Nephron progenitor cell (in vitro differentiated cells): ENCODE measurements at regions not wholly inside any gene's neighbourhood (a gene's known extent, or its start where the extent isn't known, plus 50 kb on each side); places are given as distances from the start of the nearest gene placed in this dataset.

Source experiments
- DNase-seq: peaks from one replicate; pipeline ENCODE4 v3.0.0; 2021
- H3K27ac Mint-ChIP-seq: 2 replicates; pipeline ENCODE4 v1.8.0; 2021; ENCODE audit warnings: mild to moderate bottlenecking, moderate library complexity, mixed read lengths
- H3K27me3 Mint-ChIP-seq: 2 replicates; pipeline ENCODE4 v1.8.0; 2021; ENCODE audit warnings: mild to moderate bottlenecking, low read depth, mixed read lengths; ENCODE audit not compliant: poor library complexity
- H3K36me3 Mint-ChIP-seq: 2 replicates; pipeline ENCODE4 v1.8.0; 2021; ENCODE audit warnings: low read depth, mixed read lengths
- H3K4me1 Mint-ChIP-seq: 2 replicates; pipeline ENCODE4 v1.8.0; 2021; ENCODE audit warnings: mixed read lengths
- H3K4me3 Mint-ChIP-seq: 2 replicates; pipeline ENCODE4 v1.8.0; 2021; ENCODE audit warnings: mild to moderate bottlenecking, moderate library complexity, mixed read lengths
- H3K9me3 Mint-ChIP-seq: 2 replicates; pipeline ENCODE4 v1.8.0; 2021; ENCODE audit warnings: mild to moderate bottlenecking, moderate library complexity, mixed read lengths
- TF ChIP-seq, protein P1 (sequence below): fragments of 200-600 bp; sonication (generic); IDR thresholded peaks from 2 replicates; pipeline ENCODE4 v1.5.0; 2021; ENCODE audit warnings: antibody characterized with exemption

GRCh38 chr4:31009926-31010325 lies 289.8 kb downstream of the PCDH7 start:
- H3K9me3 Mint-ChIP-seq: no peaks in the 10 kb centered on the region
- no peak for DNase-seq
- H3K4me1 Mint-ChIP-seq: no peaks in the 10 kb centered on the region
- no peak overlapping the region for H3K4me3 Mint-ChIP-seq
- H3K27ac Mint-ChIP-seq: no peak overlapping the region
- TF ChIP-seq, protein P1, sequence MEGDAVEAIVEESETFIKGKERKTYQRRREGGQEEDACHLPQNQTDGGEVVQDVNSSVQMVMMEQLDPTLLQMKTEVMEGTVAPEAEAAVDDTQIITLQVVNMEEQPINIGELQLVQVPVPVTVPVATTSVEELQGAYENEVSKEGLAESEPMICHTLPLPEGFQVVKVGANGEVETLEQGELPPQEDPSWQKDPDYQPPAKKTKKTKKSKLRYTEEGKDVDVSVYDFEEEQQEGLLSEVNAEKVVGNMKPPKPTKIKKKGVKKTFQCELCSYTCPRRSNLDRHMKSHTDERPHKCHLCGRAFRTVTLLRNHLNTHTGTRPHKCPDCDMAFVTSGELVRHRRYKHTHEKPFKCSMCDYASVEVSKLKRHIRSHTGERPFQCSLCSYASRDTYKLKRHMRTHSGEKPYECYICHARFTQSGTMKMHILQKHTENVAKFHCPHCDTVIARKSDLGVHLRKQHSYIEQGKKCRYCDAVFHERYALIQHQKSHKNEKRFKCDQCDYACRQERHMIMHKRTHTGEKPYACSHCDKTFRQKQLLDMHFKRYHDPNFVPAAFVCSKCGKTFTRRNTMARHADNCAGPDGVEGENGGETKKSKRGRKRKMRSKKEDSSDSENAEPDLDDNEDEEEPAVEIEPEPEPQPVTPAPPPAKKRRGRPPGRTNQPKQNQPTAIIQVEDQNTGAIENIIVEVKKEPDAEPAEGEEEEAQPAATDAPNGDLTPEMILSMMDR: no peak
- no peaks in the 10 kb centered on the region for H3K27me3 Mint-ChIP-seq
- no peaks in the 10 kb centered on the region for H3K36me3 Mint-ChIP-seq

DNA sequence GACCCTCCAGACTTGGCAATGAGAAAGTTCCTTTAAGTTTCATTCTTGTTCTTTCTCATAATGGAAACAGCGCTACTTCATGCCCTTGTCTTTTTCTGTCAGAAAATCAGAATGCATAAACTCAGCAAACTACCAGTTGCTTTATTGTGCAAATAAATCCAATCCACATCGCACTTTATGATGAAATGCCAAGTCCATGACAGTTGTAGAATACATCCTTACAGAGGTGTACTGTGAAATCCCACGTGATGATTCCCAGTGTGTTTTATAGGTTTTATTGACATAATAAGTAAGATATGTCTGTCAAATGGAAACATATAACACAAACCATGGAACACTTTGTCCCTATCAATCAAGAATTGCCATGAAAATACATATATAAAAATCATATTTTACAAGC lies 295.0 kb downstream of the PCDH7 start:
- TF ChIP-seq, protein P1: no peak
- DNase-seq: no peak
- no peak overlapping the region for H3K4me3 Mint-ChIP-seq
- no peaks in the 10 kb centered on the region for H3K9me3 Mint-ChIP-seq
- H3K27me3 Mint-ChIP-seq: no peaks in the 10 kb centered on the region
- peaks cover under 1% of the 10 kb centered on the region for H3K4me1 Mint-ChIP-seq
- H3K27ac Mint-ChIP-seq: no peak overlapping the region
- H3K36me3 Mint-ChIP-seq: no peaks in the 10 kb centered on the region

DNA sequence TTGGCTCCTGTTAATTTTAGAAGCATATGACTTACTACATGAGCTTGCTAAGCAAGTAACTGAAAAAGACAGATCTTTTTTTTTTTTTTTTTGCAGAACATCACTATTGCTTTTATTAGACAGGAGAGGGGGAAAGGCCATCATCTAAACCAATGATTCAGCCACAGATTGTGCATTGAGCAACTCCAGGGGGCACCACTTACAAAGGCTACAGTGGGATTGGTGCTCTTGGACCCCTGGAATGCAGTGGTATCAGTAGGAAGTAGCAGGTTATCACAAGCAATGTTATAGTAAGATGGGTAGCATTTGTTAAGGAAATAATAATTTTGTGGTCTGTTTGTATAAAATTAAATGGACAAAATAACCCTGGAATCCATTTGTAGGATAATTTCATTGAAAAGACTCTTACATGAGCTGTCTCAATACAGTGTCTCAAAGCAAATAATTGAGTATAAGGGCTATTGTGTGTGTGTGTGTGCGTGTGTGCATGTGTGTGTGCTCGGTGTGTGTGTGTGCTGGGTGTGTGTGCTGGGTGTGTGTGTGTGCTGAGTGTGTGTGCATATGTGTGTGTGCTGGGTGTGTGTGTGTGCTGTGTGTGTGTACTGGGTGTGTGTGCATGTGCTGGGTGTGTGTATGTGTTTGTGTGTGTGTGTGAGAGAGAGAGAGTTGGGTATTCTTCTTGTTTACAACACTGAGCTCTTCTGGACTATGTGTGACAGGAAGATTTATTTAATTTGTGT lies 296.3 kb downstream of the PCDH7 start:
- no peaks in the 10 kb centered on the region for H3K36me3 Mint-ChIP-seq
- H3K27me3 Mint-ChIP-seq: no peaks in the 10 kb centered on the region
- H3K9me3 Mint-ChIP-seq: no peaks in the 10 kb centered on the region
- H3K4me1 Mint-ChIP-seq: peaks cover 4% of the 10 kb centered on the region
- TF ChIP-seq, protein P1: no peak
- H3K4me3 Mint-ChIP-seq: no peak overlapping the region
- no peak for DNase-seq
- no peak overlapping the region for H3K27ac Mint-ChIP-seq

DNA sequence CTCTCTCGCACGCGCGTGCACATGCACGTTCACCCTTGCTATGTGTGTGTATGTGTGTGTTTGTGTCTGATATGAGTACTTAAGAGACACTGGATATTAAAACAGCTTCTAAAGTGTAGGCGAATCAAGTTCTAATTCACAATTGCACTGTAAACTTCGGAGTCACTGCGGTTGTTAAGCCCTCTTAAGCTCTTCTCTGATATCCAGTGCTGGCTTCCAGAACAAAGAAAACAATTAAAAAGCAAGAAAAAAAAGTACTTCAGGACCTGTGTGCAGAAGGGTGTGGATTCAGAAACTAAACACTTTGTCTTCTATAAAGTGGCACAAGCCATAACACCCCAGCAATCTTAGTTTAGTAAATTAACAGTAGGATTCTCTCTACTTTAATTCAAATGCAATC lies 300.2 kb downstream of the PCDH7 start:
- Mint-ChIP-seq H3K27ac (peak overlapping the region; percentile 22), H3K4me3 (no peak overlapping the region), H3K27me3 (no peaks in the 10 kb centered on the region), H3K36me3 (no peaks in the 10 kb centered on the region), H3K4me1 (peaks cover 4% of the 10 kb centered on the region), H3K9me3 (no peaks in the 10 kb centered on the region)
- DNase-seq: no peak
- TF ChIP-seq, protein P1: no peak

GRCh38 chr4:31021008-31021407 lies 300.8 kb downstream of the PCDH7 start:
- peaks cover 4% of the 10 kb centered on the region for H3K4me1 Mint-ChIP-seq
- no peaks in the 10 kb centered on the region for H3K9me3 Mint-ChIP-seq
- H3K36me3 Mint-ChIP-seq: no peaks in the 10 kb centered on the region
- DNase-seq: no peak
- H3K27ac Mint-ChIP-seq: no peak overlapping the region
- H3K4me3 Mint-ChIP-seq: no peak overlapping the region
- no peaks in the 10 kb centered on the region for H3K27me3 Mint-ChIP-seq
- TF ChIP-seq, protein P1: no peak

DNA sequence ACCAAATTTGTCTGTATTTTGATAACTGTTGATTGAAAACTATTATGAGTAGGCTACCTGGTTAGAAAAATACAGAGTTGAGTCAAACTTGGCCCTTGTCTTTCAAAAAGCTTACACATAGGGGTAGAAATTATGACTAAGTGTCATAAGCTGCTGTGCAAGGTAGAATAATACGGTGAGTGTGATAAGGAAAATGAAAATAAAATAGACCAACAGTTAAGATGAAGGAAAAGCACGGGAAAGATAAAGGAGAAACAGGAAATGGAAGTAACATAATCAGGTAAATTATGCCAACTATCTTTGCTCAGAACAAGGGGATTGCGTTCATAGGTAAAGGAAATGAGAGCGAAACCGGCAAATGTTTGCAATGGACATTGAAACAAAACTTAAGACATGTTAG lies 302.5 kb downstream of the PCDH7 start:
- Mint-ChIP-seq H3K27me3 (no peaks in the 10 kb centered on the region), H3K27ac (no peak overlapping the region), H3K9me3 (no peaks in the 10 kb centered on the region), H3K4me1 (peaks cover 4% of the 10 kb centered on the region), H3K4me3 (no peak overlapping the region), H3K36me3 (no peaks in the 10 kb centered on the region)
- no peak for DNase-seq
- TF ChIP-seq, protein P1: no peak
